SIG-M5 treated with dmso at 0.1 percent for 504 hours (cell line): ENCODE measurements at regions not wholly inside any gene's neighbourhood (a gene's known extent, or its start where the extent isn't known, plus 50 kb on each side); places are given as distances from the start of the nearest gene placed in this dataset.
"Not testable (repeated sequence)": the region's sequence is repeated elsewhere in the genome, so short reads cannot be mapped to it uniquely, and the experiment has no call there.

Experiments
- DNase-seq: peaks from one replicate; lab custom pipeline; 2025; ENCODE audit not compliant: unreplicated experiment; lab: John Stamatoyannopoulos, UW

DNA sequence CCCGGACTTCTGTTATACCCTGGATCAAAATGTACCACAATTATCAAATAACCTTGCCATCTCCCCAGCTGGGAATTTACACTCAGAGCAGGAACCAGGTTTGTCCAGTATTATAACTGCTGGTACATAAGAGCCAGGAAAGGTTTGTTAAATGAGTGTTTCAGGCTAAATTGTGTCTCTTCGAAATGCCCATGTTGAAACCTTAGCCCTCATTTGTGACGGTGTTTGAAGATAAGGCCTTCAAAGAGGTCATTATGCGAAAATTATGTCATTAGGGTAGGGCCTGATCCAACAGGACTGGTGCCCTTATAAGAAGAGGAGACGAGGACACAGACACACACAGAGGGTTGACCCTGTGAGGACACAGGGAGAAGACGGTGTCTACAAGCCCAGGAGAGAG lies 73.5 kb upstream of the DHRSX start:
- DNase-seq, result no peak

- DNase-seq, result peak; percentile 7
These were observed 72.0 kb upstream of the DHRSX start for GRCh38 chrX:2572740-2573139.

- no peak for DNase-seq
These were observed 67.3 kb upstream of the DHRSX start for GRCh38 chrX:2568125-2568524.

- DNase-seq, result no peak
These were observed 65.3 kb upstream of the DHRSX start for GRCh38 chrX:2566055-2566454.

GRCh38 chrX:2561456-2561855 lies 60.7 kb upstream of the DHRSX start:
- DNase-seq, result peak; percentile 47

GRCh38 chrX:2559124-2559523 lies 58.3 kb upstream of the DHRSX start:
- no peak for DNase-seq

DNA sequence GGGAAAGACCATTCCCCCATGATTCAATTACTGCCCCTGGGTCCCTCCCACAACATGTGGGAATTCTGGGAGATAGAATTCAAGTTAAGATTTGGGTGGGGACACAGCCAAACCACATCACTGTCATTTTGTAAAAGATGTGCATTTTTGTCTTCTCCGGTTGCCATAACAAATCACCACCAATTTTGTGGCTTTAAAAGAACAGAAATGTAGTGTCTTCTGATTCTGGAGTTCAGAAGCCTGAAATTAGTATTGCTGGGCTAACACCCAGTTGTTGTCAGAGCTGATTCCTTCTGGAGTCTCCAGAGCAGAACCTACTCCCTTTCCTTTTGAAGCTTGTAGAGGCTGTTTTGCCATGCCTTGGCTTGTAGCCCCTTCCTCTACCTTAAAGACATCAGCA lies 54.1 kb upstream of the DHRSX start:
- no peak for DNase-seq

DNA sequence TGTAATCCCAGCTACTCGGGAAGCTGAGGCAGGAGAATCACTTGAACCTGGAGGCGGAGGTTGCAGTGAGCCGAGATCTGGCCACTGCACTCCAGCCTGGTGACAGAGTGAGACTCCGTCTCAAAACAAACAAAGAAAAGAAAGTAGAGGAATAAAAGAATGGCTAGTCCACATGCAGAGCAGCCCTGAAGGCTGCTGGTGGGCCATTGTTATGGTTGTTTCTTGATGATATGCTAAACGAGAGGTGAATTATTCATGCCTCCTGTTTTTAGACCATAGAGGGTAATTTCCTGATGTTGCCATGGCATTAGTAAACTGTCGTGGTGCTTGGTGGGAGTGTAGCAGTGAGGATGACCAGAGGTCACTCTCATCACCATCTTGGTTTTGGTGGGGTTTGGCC lies 53.3 kb upstream of the DHRSX start:
- DNase-seq, result not testable (repeated sequence)

GRCh38 chrX:2552621-2553201 lies 51.9 kb upstream of the DHRSX start:
- DNase-seq, result no peak

GRCh38 chrX:2550328-2551020 lies 49.7 kb upstream of the DHRSX start:
- DNase-seq, result no peak
